Hematopoietic multipotent progenitor cell (in vitro differentiated cells): ENCODE measurements at regions not wholly inside any gene's neighbourhood (a gene's known extent, or its start where the extent isn't known, plus 50 kb on each side); places are given as distances from the start of the nearest gene placed in this dataset.
"Not testable (repeated sequence)": the region's sequence is repeated elsewhere in the genome, so short reads cannot be mapped to it uniquely, and the experiment has no call there.

Source experiments
- DNase-seq, 3 donors: peaks; one replicate each; pipeline ENCODE4 v3.0.0-alpha.2; 2011 to 2015; ENCODE audit warnings: low read depth in 2 of 3, low spot score in 2 of 3

DNA sequence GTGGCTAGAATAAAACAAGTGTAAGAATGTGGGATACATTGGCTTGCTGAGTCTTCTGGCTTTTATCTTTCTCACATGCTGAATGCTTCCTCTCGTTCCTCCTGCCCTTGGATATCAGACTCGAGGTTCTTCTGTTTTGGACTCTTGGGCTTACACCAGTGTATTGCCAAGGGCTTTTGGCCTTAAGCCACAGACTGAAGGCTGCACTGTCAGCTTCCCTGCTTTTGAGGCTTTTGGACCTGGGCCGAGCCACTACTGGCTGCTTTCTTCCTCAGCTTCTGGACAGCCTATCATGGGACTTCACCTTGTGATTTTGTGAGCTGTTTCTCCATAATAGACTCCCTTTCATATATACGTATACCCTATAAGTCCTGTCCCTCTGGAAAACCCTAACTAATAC is 300.9 kb upstream of the STXBP6 start:
- no peak for DNase-seq

DNA sequence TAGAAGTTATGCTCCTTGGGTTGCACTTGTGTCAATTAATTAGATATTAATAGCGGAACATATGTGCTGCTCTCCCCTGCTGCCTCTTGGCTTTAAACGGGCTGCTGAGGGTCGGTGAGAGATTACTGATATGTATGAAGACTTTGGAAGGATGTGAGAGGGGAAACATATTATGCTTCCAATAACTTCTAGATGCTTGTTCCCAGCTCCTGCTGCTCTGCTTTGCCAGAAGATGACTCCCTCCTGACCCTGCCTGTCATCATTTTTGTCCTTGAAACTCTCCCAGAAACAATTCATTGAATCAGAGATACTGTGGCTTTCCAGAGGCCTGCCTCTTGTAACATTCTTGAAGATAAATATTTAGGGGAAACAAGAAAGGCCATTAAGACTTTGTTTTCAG is 300.1 kb upstream of the STXBP6 start:
- DNase-seq, result no peak

DNA sequence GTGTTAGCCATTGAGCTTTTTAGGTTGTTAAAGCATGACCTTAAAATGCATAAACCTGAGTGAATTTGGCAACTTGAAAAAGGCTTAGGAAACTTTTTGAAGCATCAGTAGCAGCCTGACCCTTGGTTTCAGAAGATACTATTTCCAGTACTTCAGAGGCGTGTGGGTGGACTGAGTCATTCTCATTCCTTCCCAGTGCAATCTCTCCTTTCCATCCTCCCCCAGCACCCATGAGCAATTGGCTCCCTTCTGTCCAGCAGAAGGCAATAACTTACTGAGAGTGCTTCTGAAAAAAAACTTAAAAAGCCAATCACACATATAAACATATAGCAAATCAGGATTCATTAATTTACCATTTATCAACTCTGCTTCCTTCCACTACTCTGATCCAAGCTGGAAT is 299.3 kb upstream of the STXBP6 start:
- DNase-seq, result no peak

- no peak for DNase-seq
Measured at GRCh38 chr14:25340882-25341281, 290.9 kb upstream of the STXBP6 start.

DNA sequence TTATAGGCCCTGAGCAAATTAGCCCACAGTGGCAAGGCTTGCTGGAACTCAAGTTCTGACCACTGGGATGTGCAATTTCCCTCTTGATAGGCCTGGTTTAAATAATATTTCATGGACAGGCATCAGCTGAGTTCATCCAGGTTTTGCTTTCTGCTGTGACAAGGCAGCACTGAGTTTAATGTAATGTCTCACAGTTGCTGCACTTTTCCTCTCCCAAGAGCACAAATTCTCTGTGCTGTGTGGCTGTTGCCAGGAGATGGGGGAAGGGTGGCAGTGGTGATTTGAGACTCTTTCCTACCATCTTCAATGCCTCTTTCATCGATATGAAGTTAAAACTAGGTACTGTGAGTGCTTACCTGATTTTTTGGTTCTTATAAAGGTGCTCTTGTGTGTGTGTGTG is 272.8 kb upstream of the STXBP6 start:
- DNase-seq, result no peak

GRCh38 chr14:25316007-25316406 is 266.1 kb upstream of the STXBP6 start:
- DNase-seq, result not testable (repeated sequence)

DNA sequence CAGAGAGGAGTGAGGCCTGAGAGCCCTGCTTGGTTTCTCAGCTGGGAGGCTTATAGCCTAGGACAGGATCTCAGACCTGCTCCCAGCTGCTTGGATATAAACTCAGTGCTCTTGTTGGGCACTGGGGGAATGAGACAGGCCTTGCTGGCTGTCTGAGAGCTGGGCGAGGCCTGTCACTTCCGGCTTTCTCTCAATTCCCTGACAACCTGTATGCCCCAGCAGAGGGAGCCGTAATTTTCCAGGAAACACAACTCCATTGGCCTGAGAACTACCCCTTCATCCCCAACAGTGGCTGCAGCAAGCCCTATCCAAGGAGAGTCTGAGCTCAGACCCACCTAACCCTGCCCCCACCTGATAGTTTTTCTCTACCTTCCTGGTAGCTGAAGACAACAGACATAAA is 258.3 kb upstream of the STXBP6 start:
- no peak for DNase-seq

GRCh38 chr14:25303934-25304333 is 254.0 kb upstream of the STXBP6 start:
- DNase-seq, result no peak

DNA sequence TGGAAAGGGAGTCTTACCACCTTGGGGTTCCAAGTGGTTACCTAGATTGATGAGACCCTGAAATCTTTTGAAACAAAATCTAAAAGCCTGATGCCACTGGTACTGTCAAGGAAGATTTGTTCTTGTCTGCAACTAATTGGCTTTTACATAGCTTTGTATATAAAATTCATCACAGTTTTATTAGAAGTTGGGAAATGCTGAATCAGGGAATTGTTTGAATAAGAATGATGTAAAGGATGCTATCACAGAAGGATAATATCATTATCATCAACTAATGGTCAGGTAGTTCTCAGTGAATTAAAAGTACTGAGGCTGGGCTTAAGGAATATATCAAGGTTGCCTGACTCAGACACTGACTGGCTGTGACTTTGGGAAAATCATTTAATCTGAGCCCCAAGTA is 248.3 kb upstream of the STXBP6 start:
- no peak for DNase-seq

DNA sequence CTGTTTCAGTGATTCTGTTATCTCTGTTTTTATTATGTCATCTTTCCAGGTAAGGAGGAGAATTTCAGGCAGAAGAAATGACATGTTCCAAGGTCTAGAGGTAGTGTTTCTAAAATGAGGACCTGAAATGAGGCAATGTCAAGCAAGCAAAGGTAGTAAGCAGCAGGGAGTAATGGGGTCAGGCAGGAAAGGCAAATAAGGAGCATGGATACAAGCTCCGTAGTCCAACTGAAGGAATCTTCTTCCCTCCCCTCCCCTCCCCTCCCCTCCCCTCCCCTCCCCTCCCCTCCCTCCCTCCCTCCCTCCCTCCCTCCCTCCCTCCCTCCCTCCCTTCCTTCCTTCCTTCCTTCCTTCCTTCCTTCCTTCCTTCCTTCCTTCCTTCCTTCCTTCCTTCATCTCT is 240.2 kb upstream of the STXBP6 start:
- DNase-seq, result not testable (repeated sequence)

DNA sequence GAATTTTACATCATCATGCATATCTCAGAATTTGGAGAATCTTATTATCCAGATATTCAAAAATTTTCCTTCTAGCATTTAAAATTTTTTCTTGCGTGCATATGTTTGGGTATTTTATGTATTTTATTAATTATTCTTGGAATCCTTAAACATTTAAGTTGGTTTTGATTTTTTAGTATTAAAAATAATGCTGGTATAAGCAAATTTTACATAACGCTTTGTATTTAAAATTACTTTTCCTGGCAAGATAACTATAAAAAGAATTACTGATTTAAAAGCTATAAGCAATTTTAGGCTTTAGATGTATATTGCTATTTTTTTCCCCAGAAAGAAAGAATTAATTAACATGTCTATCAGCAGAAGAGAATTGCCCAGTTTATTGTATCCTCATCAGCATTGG is 224.6 kb upstream of the STXBP6 start:
- no peak for DNase-seq

GRCh38 chr14:25267186-25267585 is 217.2 kb upstream of the STXBP6 start:
- no peak for DNase-seq

GRCh38 chr14:25259470-25259869 is 209.5 kb upstream of the STXBP6 start:
- DNase-seq, result no peak

- DNase-seq, result no peak
Measured at GRCh38 chr14:25252793-25253192, 202.8 kb upstream of the STXBP6 start.

- DNase-seq, result no peak
Measured at GRCh38 chr14:25250516-25250915, 200.6 kb upstream of the STXBP6 start.

DNA sequence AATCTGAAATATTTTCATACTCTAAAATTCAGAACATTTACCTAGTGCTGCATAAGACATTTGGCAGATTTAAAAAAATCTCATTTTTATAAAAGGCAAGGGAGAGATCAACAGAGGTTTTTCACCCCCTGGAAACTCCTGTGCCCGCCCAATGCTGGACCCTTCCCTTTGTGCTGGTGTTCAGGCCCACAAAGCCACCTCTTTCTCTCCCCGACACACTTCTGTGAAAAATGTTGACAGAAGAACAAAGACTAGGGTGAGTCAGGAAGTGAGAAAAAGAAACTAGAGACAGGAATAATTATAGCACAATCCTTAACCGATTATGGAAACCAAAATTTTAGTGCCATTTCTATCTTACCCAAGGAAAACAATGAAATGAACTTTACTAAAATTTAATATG is 197.7 kb upstream of the STXBP6 start:
- DNase-seq, result no peak

- DNase-seq, result no peak
Measured at GRCh38 chr14:25246751-25247150, 196.8 kb upstream of the STXBP6 start.

GRCh38 chr14:25239170-25239569 is 189.2 kb upstream of the STXBP6 start:
- DNase-seq, result no peak

DNA sequence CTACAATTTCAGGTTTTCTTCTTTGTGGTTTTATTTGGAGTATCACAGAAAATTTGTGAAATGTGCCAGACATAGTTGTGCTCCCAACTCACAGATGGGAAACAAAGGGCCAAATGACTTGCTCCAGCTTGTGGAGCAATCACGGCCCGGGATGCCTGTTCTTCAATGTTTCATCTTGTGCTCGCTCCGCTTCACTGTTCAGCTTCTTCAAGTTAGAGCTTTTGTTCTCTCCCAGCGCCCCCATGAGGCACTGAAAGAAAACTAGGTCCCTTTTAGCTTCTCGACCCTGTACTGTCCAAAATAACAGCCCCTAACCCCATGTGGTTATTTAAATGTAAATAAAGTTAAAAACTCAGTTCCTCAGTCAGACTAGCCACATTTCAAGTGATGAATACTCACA is 187.9 kb upstream of the STXBP6 start:
- DNase-seq, result peak in 2 of 3 donors; percentile 3 to 4

DNA sequence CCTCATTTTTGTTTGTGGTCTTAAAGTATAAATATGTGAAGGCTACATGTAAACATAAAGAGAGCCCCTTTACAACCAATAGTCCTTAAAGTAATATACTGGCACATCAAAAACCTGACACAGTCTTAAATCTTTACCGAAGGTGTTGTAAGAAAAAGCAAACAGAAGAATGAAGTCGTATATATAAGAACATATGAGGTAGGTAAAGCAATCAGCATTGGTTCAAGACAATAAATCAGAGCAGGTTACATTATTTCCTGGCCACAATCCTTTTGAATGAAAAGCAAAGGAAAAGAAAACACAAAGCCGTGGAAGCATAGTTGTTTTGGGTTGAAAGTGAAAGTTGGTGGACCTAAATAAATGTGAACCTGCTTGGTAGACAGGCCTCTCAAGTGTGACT is 183.7 kb upstream of the STXBP6 start:
- no peak for DNase-seq

DNA sequence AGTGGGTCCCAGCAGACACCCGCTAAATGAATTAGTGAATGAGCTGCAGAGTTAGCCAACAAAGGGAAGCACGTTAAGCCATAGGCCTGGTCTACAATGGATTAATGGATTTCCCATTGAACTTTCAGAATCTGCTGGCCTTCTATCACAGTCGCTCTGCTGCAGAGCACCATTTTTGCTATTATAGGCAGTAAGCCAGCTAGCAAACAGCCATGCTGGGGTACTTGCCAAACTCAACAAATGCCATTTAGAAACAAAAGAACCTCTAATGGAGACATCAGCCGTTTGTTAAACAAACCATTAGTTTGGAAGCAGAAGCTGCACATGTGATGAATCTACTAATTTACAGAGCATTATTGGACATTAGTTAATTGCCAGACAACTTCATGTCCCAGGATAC is 181.1 kb upstream of the STXBP6 start:
- DNase-seq, result no peak

- no peak for DNase-seq
Measured at GRCh38 chr14:25226214-25226613, 176.3 kb upstream of the STXBP6 start.

DNA sequence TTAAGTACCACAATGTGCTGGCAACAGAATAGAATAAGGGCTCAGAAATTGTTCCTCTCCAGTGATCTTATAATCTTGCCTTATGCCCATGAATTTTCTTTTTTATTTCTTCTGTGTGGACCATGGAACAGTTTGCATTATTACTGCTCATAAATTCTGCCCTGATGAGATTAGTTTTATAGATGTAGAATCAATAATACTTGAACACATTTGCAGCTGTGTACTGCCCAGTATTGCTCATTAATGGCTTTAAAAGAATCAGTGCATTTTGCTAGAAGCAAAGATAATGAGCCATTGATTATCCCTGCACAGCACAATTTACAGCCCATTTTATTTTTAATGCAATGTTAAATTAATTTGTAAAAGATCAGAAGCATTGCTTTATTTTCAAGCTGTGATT is 172.3 kb upstream of the STXBP6 start:
- no peak for DNase-seq

- no peak for DNase-seq
Measured at GRCh38 chr14:25220514-25220913, 170.6 kb upstream of the STXBP6 start.
